ENCODE measurements at regions not wholly inside any gene's neighbourhood (a gene's known extent, or its start where the extent isn't known, plus 50 kb on each side); places are given as distances from the start of the nearest gene placed in this dataset.

- no peak overlapping the region for H2AK5ac ChIP-seq (ENCODE audit: low read depth, low read length)
- DNase-seq (ENCODE audit: low spot score), result no peak
- no peak overlapping the region for H3K4me3 ChIP-seq (ENCODE audit: low read length in 2 of 2)
- peaks cover 0 to 1% of the 10 kb centered on the region in 2 donors for H3K4me1 ChIP-seq (ENCODE audit: control insufficient read depth in 2 of 2, insufficient read depth in 1 of 2, low read depth in 1 of 2, low read length in 2 of 2)
- H4K8ac ChIP-seq (ENCODE audit: low read depth, low read length), result no peak overlapping the region
- no peak overlapping the region for H3K4ac ChIP-seq (ENCODE audit: low read length)
- no peak overlapping the region for H3K14ac ChIP-seq (ENCODE audit: low read length)
- no CpG with 5 or more reads among the region's 6 CpGs for WGBS, 2 donors (ENCODE audit: extremely low coverage in 2 of 2, insufficient read length in 2 of 2, insufficient replicate concordance in 1 of 2)
- no peak overlapping the region for H4K91ac ChIP-seq (ENCODE audit: low read depth, low read length, poor library complexity)
- peak overlapping the region; percentile 48 for H2BK12ac ChIP-seq (ENCODE audit: low read length)
- H3K23ac ChIP-seq (ENCODE audit: low read depth, low read length, poor library complexity), result no peak overlapping the region
- H3K9ac ChIP-seq (ENCODE audit: low read depth, low read length, poor library complexity), result no peak overlapping the region
- no peak overlapping the region for H3K27ac ChIP-seq (replicated peaks; ENCODE audit: low read length)
- no peak overlapping the region for H3K4me2 ChIP-seq (ENCODE audit: insufficient read depth, low read length, poor library complexity, severe bottlenecking)
- no peak overlapping the region for H2BK120ac ChIP-seq (ENCODE audit: low read depth, low read length)
- no peaks in the 10 kb centered on the region for H3K36me3 ChIP-seq (replicated peaks in 1 of 2; ENCODE audit: control insufficient read depth in 2 of 2, insufficient read depth in 2 of 2, low read length in 2 of 2)
- H2AFZ ChIP-seq (ENCODE audit: low read length), result no peak overlapping the region
- no peak overlapping the region for H2BK15ac ChIP-seq (ENCODE audit: low read length)
- no peaks in the 10 kb centered on the region for H3K79me1 ChIP-seq (ENCODE audit: low read depth, low read length)
- H2BK5ac ChIP-seq (ENCODE audit: low read length), result no peak overlapping the region
- H3K27me3 ChIP-seq (ENCODE audit: control insufficient read depth in 3 of 3, insufficient read depth in 3 of 3, low read depth in 1 of 3, low read length in 3 of 3), result no peaks in the 10 kb centered on the region
- H3K18ac ChIP-seq (ENCODE audit: low read length), result no peak overlapping the region
- H3K9me3 ChIP-seq (replicated peaks in 1 of 2; ENCODE audit: control insufficient read depth in 2 of 2, insufficient read depth in 1 of 2, low read depth in 1 of 2, low read length in 2 of 2), result no peaks in the 10 kb centered on the region
Measured at GRCh38 chr6:12348530-12349511, 58.7 kb downstream of the EDN1 start.

GRCh38 chr6:12350644-12351170, 60.5 kb downstream of the EDN1 start:
- H3K23ac ChIP-seq (ENCODE audit: low read depth, low read length, poor library complexity), result no peak overlapping the region
- no peaks in the 10 kb centered on the region for H3K36me3 ChIP-seq (replicated peaks in 1 of 2; ENCODE audit: control insufficient read depth in 2 of 2, insufficient read depth in 2 of 2, low read length in 2 of 2)
- WGBS, 2 donors (ENCODE audit: extremely low coverage in 2 of 2, insufficient read length in 2 of 2, insufficient replicate concordance in 1 of 2), result no CpG with 5 or more reads among the region's 1 CpG
- no peak overlapping the region for H2BK12ac ChIP-seq (ENCODE audit: low read length)
- H4K91ac ChIP-seq (ENCODE audit: low read depth, low read length, poor library complexity), result no peak overlapping the region
- no peak overlapping the region for H2BK120ac ChIP-seq (ENCODE audit: low read depth, low read length)
- H3K79me1 ChIP-seq (ENCODE audit: low read depth, low read length), result no peaks in the 10 kb centered on the region
- no peak overlapping the region for H3K4ac ChIP-seq (ENCODE audit: low read length)
- H3K4me2 ChIP-seq (ENCODE audit: insufficient read depth, low read length, poor library complexity, severe bottlenecking), result no peak overlapping the region
- no peaks in the 10 kb centered on the region for H3K27me3 ChIP-seq (ENCODE audit: control insufficient read depth in 3 of 3, insufficient read depth in 3 of 3, low read depth in 1 of 3, low read length in 3 of 3)
- H3K18ac ChIP-seq (ENCODE audit: low read length), result no peak overlapping the region
- H3K9ac ChIP-seq (ENCODE audit: low read depth, low read length, poor library complexity), result no peak overlapping the region
- H2AK5ac ChIP-seq (ENCODE audit: low read depth, low read length), result no peak overlapping the region
- no peak overlapping the region for H2BK15ac ChIP-seq (ENCODE audit: low read length)
- no peak for DNase-seq (ENCODE audit: low spot score)
- H3K27ac ChIP-seq (replicated peaks; ENCODE audit: low read length), result no peak overlapping the region
- peaks cover 0 to 5% of the 10 kb centered on the region in 2 donors for H3K4me1 ChIP-seq (ENCODE audit: control insufficient read depth in 2 of 2, insufficient read depth in 1 of 2, low read depth in 1 of 2, low read length in 2 of 2)
- H2BK5ac ChIP-seq (ENCODE audit: low read length), result no peak overlapping the region
- no peaks in the 10 kb centered on the region for H3K9me3 ChIP-seq (replicated peaks in 1 of 2; ENCODE audit: control insufficient read depth in 2 of 2, insufficient read depth in 1 of 2, low read depth in 1 of 2, low read length in 2 of 2)
- no peak overlapping the region for H3K4me3 ChIP-seq (ENCODE audit: low read length in 2 of 2)
- no peak overlapping the region for H3K14ac ChIP-seq (ENCODE audit: low read length)
- H4K8ac ChIP-seq (ENCODE audit: low read depth, low read length), result no peak overlapping the region
- no peak overlapping the region for H2AFZ ChIP-seq (ENCODE audit: low read length)

GRCh38 chr6:12351672-12352071, 61.5 kb downstream of the EDN1 start:
- H3K18ac ChIP-seq (ENCODE audit: low read length), result no peak overlapping the region
- H2AFZ ChIP-seq (ENCODE audit: low read length), result no peak overlapping the region
- H3K4me2 ChIP-seq (ENCODE audit: insufficient read depth, low read length, poor library complexity, severe bottlenecking), result no peak overlapping the region
- H3K27me3 ChIP-seq (ENCODE audit: control insufficient read depth in 3 of 3, insufficient read depth in 3 of 3, low read depth in 1 of 3, low read length in 3 of 3), result no peaks in the 10 kb centered on the region
- no peak overlapping the region for H2BK12ac ChIP-seq (ENCODE audit: low read length)
- no peak overlapping the region for H3K14ac ChIP-seq (ENCODE audit: low read length)
- H2BK15ac ChIP-seq (ENCODE audit: low read length), result no peak overlapping the region
- peaks cover 0 to 5% of the 10 kb centered on the region in 2 donors for H3K4me1 ChIP-seq (ENCODE audit: control insufficient read depth in 2 of 2, insufficient read depth in 1 of 2, low read depth in 1 of 2, low read length in 2 of 2)
- no peak overlapping the region for H3K4me3 ChIP-seq (ENCODE audit: low read length in 2 of 2)
- H3K79me1 ChIP-seq (ENCODE audit: low read depth, low read length), result no peaks in the 10 kb centered on the region
- no peak overlapping the region for H4K91ac ChIP-seq (ENCODE audit: low read depth, low read length, poor library complexity)
- no peak overlapping the region for H3K9ac ChIP-seq (ENCODE audit: low read depth, low read length, poor library complexity)
- H3K27ac ChIP-seq (replicated peaks; ENCODE audit: low read length), result no peak overlapping the region
- no peak overlapping the region for H3K4ac ChIP-seq (ENCODE audit: low read length)
- no peak for DNase-seq (ENCODE audit: low spot score)
- H2AK5ac ChIP-seq (ENCODE audit: low read depth, low read length), result no peak overlapping the region
- H3K23ac ChIP-seq (ENCODE audit: low read depth, low read length, poor library complexity), result no peak overlapping the region
- no peak overlapping the region for H2BK120ac ChIP-seq (ENCODE audit: low read depth, low read length)
- H3K9me3 ChIP-seq (replicated peaks in 1 of 2; ENCODE audit: control insufficient read depth in 2 of 2, insufficient read depth in 1 of 2, low read depth in 1 of 2, low read length in 2 of 2), result no peaks in the 10 kb centered on the region
- no peaks in the 10 kb centered on the region for H3K36me3 ChIP-seq (replicated peaks in 1 of 2; ENCODE audit: control insufficient read depth in 2 of 2, insufficient read depth in 2 of 2, low read length in 2 of 2)
- H4K8ac ChIP-seq (ENCODE audit: low read depth, low read length), result no peak overlapping the region
- no peak overlapping the region for H2BK5ac ChIP-seq (ENCODE audit: low read length)

- H3K23ac ChIP-seq (ENCODE audit: low read depth, low read length, poor library complexity), result no peak overlapping the region
- H3K14ac ChIP-seq (ENCODE audit: low read length), result no peak overlapping the region
- H3K4me2 ChIP-seq (ENCODE audit: insufficient read depth, low read length, poor library complexity, severe bottlenecking), result no peak overlapping the region
- no peak overlapping the region for H2BK15ac ChIP-seq (ENCODE audit: low read length)
- no peaks in the 10 kb centered on the region for H3K9me3 ChIP-seq (replicated peaks in 1 of 2; ENCODE audit: control insufficient read depth in 2 of 2, insufficient read depth in 1 of 2, low read depth in 1 of 2, low read length in 2 of 2)
- H2AK5ac ChIP-seq (ENCODE audit: low read depth, low read length), result no peak overlapping the region
- H3K4me1 ChIP-seq (ENCODE audit: control insufficient read depth in 2 of 2, insufficient read depth in 1 of 2, low read depth in 1 of 2, low read length in 2 of 2), result peaks cover 0 to 5% of the 10 kb centered on the region in 2 donors
- H3K27me3 ChIP-seq (ENCODE audit: control insufficient read depth in 3 of 3, insufficient read depth in 3 of 3, low read depth in 1 of 3, low read length in 3 of 3), result no peaks in the 10 kb centered on the region
- H3K4me3 ChIP-seq (ENCODE audit: low read length in 2 of 2), result no peak overlapping the region
- no peaks in the 10 kb centered on the region for H3K36me3 ChIP-seq (replicated peaks in 1 of 2; ENCODE audit: control insufficient read depth in 2 of 2, insufficient read depth in 2 of 2, low read length in 2 of 2)
- H3K79me1 ChIP-seq (ENCODE audit: low read depth, low read length), result no peaks in the 10 kb centered on the region
- H4K8ac ChIP-seq (ENCODE audit: low read depth, low read length), result no peak overlapping the region
- H3K4ac ChIP-seq (ENCODE audit: low read length), result no peak overlapping the region
- no peak overlapping the region for H2BK120ac ChIP-seq (ENCODE audit: low read depth, low read length)
- no CpG with 5 or more reads among the region's 3 CpGs for WGBS, 2 donors (ENCODE audit: extremely low coverage in 2 of 2, insufficient read length in 2 of 2, insufficient replicate concordance in 1 of 2)
- no peak overlapping the region for H3K27ac ChIP-seq (replicated peaks; ENCODE audit: low read length)
- no peak overlapping the region for H2AFZ ChIP-seq (ENCODE audit: low read length)
- no peak overlapping the region for H2BK5ac ChIP-seq (ENCODE audit: low read length)
- DNase-seq (ENCODE audit: low spot score), result no peak
- H4K91ac ChIP-seq (ENCODE audit: low read depth, low read length, poor library complexity), result no peak overlapping the region
- H2BK12ac ChIP-seq (ENCODE audit: low read length), result no peak overlapping the region
- H3K9ac ChIP-seq (ENCODE audit: low read depth, low read length, poor library complexity), result no peak overlapping the region
- no peak overlapping the region for H3K18ac ChIP-seq (ENCODE audit: low read length)
Measured at GRCh38 chr6:12353731-12354130, 63.6 kb downstream of the EDN1 start.
